ENCODE measurements at regions not wholly inside any gene's neighbourhood (a gene's known extent, or its start where the extent isn't known, plus 50 kb on each side); places are given as distances from the start of the nearest gene placed in this dataset.

DNA sequence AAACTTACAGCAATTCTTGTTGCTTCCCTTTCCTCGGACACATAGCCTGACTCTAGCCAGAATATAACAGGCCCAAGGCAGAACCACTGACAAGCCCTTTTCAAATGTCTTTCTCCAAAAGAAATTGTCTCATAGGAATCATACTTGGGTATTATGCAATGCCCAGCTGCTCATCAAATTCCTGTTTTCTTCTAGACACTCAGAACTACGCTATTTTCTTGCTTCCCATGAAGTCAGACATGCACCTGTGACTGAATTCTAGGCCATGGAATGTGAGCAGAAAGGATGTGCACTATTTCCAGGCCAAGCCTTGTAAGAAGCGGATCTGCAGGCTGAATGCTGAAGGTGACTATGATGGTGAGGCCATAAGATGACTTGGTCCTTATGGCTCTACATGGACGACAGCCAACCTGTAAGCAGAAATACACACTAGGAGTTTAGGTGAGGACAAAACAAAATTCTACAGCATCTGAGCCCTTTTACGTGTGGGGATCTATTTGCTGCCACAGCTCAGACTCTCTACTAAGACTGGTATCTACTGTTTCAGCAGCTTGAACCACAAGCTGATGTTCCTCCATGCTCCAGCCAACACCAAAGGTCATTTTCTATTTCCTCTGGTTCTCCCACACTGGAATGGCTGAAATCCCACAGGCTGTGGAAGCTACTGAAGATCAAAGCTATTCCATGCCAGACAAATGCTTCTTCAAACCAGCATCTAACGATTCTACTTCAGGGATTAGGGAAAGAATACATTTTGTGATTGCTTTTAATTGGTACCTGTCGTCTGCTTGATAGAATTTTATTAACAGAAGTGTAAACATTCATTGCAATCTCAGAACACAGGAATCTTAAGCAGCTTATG, 378.7 kb downstream of the RBM43 start:
- Histone ChIP-seq H3K9ac (ENCODE audit: low read depth, low read length) (no peak overlapping the region), H3K4me1 (ENCODE audit: control insufficient read depth, insufficient read depth, low read length) (no peaks in the 10 kb centered on the region), H3K36me3 (ENCODE audit: control insufficient read depth, insufficient read depth, low read length) (no peaks in the 10 kb centered on the region), H3K27me3 (ENCODE audit: control insufficient read depth, insufficient read depth, low read length) (no peaks in the 10 kb centered on the region), H3K9me3 (ENCODE audit: control insufficient read depth, insufficient read depth, low read length) (no peaks in the 10 kb centered on the region), H3K4me3 (ENCODE audit: low read depth, low read length) (no peak overlapping the region)

DNA sequence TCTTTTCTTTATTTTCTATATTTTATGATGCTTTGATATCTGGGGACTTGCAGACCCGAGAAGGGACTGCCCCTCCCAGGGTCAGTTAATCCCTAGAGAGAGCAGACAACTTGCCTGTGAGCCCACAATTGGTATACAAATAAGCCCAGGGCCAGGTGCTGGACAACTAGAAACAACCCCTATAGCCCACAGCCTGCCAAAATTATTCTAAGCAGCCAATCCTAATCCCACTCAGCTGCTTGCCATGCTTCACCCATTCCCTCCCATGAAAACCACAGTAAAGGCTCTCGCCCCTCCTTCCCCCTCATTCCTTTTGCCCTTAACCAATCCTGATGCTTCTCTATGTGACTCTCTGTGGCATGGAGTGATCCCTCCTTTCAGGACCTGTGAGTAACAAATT, 380.7 kb downstream of the RBM43 start:
- Histone ChIP-seq H3K27me3 (ENCODE audit: control insufficient read depth, insufficient read depth, low read length) (no peaks in the 10 kb centered on the region), H3K4me3 (ENCODE audit: low read depth, low read length) (no peak overlapping the region), H3K9me3 (ENCODE audit: control insufficient read depth, insufficient read depth, low read length) (no peaks in the 10 kb centered on the region), H3K4me1 (ENCODE audit: control insufficient read depth, insufficient read depth, low read length) (peaks cover 8% of the 10 kb centered on the region), H3K36me3 (ENCODE audit: control insufficient read depth, insufficient read depth, low read length) (no peaks in the 10 kb centered on the region), H3K9ac (ENCODE audit: low read depth, low read length) (no peak overlapping the region)

DNA sequence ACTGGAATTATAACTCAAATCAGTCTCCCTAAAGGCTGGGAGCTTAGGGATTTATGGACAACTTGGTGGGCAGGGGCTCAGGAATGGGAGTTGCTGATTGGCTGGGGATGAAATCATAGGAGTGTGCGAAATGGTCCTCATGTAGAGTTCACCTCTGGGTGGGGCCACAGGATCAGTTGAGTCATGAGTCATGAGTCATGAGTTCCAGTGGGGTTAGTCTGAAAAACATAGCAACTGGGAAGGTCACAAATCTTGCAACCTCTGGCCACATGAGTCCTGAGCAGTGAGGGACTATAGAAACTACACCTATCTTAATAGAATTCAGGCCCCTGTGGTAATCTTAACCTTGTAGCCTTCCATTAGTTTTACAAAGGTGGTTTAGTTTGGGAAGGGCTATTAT, 383.3 kb downstream of the RBM43 start:
- Histone ChIP-seq H3K9ac (ENCODE audit: low read depth, low read length) (no peak overlapping the region), H3K4me1 (ENCODE audit: control insufficient read depth, insufficient read depth, low read length) (peaks cover 32% of the 10 kb centered on the region), H3K27me3 (ENCODE audit: control insufficient read depth, insufficient read depth, low read length) (no peaks in the 10 kb centered on the region), H3K4me3 (ENCODE audit: low read depth, low read length) (no peak overlapping the region), H3K9me3 (ENCODE audit: control insufficient read depth, insufficient read depth, low read length) (no peaks in the 10 kb centered on the region), H3K36me3 (ENCODE audit: control insufficient read depth, insufficient read depth, low read length) (no peaks in the 10 kb centered on the region)

DNA sequence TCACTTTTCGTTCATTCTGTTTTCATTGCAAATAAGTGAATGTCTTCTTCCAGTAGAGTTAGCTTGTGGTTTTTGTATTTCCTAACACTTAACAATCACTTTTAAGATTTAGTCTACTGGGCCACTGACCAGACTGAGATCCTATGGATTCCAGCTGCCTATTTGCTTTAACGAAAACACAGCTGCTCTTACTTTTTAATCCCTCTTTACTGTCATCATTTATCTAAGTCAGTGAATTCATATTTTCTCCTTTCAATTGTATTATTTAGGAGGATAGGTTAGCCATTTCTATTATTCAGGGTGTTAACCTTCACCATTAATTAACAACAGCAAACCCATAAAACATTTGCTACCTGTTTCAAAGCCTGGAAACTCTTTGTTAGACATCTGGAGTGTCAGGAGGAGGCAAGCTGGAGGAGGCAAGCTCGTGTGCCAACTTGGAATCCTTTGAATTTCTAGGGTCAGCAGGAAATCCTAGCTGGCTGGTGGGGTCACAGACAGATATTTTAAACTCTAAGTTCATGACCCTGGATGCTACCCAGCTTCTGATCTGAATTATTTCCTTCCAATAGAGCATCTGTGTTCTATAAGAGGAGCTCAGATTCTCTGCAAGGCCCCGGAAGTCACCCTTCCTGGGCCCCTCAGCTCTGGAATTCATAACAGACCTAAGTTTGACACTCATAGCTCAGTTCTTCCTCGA, 385.3 kb downstream of the RBM43 start:
- Histone ChIP-seq H3K9ac (ENCODE audit: low read depth, low read length) (no peak overlapping the region), H3K4me3 (ENCODE audit: low read depth, low read length) (no peak overlapping the region), H3K36me3 (ENCODE audit: control insufficient read depth, insufficient read depth, low read length) (no peaks in the 10 kb centered on the region), H3K9me3 (ENCODE audit: control insufficient read depth, insufficient read depth, low read length) (no peaks in the 10 kb centered on the region), H3K4me1 (ENCODE audit: control insufficient read depth, insufficient read depth, low read length) (peaks cover 49% of the 10 kb centered on the region), H3K27me3 (ENCODE audit: control insufficient read depth, insufficient read depth, low read length) (no peaks in the 10 kb centered on the region)

DNA sequence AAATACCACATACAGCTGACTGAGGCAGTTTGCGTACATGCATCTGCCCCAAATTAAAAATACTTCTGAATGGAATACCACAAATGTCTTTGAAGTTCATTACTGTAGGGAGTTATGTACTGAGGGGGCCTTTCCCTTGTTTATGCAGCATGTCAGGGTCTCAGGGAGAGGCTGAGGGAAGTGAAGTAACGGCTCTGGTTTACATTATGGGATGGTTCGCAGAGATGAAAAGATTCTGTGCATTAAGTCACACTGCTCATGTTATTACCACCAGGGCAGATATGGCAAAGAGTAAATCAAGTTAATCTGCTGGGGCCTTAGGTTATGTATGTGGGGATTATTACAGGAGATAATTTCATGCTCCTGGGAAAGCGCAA, 385.9 kb upstream of the RND3 start:
- H3K9me3 ChIP-seq (ENCODE audit: control insufficient read depth, insufficient read depth, low read length) = no peaks in the 10 kb centered on the region
- H3K4me3 ChIP-seq (ENCODE audit: low read depth, low read length) = no peak overlapping the region
- no peaks in the 10 kb centered on the region for H3K27me3 ChIP-seq (ENCODE audit: control insufficient read depth, insufficient read depth, low read length)
- no peak overlapping the region for H3K9ac ChIP-seq (ENCODE audit: low read depth, low read length)
- H3K36me3 ChIP-seq (ENCODE audit: control insufficient read depth, insufficient read depth, low read length) = no peaks in the 10 kb centered on the region
- peaks cover 55% of the 10 kb centered on the region for H3K4me1 ChIP-seq (ENCODE audit: control insufficient read depth, insufficient read depth, low read length)

DNA sequence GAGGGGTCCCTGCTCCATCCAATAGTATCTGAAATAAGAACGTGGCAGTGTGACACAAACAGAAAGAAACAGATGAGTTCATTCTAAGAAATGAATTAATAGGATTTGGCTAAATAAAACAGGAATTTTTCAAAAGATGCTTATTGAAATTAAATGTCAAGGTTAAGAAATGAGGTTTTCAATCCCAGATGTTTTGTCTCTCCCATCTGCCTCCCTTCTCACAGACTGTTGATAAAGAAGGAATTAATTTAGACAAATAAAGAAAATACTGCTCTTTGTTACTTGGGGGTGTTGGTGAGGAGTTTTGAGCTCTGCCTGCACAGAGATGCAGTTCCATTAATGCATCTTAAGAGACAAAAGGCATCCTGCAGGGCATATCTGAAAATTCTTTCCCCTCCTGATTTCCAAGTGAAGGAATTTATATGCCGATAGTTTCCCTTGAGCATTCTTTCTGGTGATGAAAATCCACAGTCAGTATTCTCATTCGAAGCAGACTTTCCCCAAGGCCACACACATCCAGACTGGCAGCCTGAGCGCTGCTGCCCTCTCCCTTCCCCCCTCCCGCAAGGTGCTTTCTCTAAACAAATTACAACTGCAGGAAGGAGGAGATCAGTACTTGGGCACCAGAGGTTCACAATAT, 385.4 kb upstream of the RND3 start:
- no peak overlapping the region for H3K9ac ChIP-seq (ENCODE audit: low read depth, low read length)

DNA sequence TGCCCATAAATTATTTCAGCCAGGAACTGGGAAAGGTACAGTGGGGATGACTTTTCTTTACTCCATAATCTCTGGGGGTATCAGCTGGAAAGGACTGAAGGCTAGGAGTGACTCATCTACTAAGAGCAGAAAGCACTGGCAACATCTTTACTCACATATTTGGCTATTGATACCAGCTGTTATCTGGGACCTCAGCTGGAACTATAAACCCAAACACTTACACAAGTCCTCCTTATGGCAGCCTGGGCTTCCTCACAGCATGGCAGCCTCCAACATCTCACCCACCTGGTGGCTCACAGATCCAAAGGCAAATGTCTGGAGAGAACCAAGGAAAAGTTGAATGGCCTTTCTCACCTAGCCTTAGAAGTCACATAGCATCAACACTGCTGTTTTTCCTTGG, 379.0 kb upstream of the RND3 start:
- Histone ChIP-seq H3K9ac (ENCODE audit: low read depth, low read length) (no peak overlapping the region), H3K36me3 (ENCODE audit: control insufficient read depth, insufficient read depth, low read length) (no peaks in the 10 kb centered on the region), H3K9me3 (ENCODE audit: control insufficient read depth, insufficient read depth, low read length) (peaks cover 4% of the 10 kb centered on the region), H3K4me1 (ENCODE audit: control insufficient read depth, insufficient read depth, low read length) (peaks cover 6% of the 10 kb centered on the region), H3K27me3 (ENCODE audit: control insufficient read depth, insufficient read depth, low read length) (no peaks in the 10 kb centered on the region), H3K4me3 (ENCODE audit: low read depth, low read length) (no peak overlapping the region)

More for the DNA sequence above, 385.4 kb upstream of the RND3 start:
- Histone ChIP-seq H3K9me3 (ENCODE audit: control insufficient read depth, insufficient read depth, low read length) (peaks cover 1% of the 10 kb centered on the region), H3K36me3 (ENCODE audit: control insufficient read depth, insufficient read depth, low read length) (no peaks in the 10 kb centered on the region), H3K4me3 (ENCODE audit: low read depth, low read length) (no peak overlapping the region), H3K27me3 (ENCODE audit: control insufficient read depth, insufficient read depth, low read length) (no peaks in the 10 kb centered on the region), H3K4me1 (ENCODE audit: control insufficient read depth, insufficient read depth, low read length) (peaks cover 55% of the 10 kb centered on the region)

DNA sequence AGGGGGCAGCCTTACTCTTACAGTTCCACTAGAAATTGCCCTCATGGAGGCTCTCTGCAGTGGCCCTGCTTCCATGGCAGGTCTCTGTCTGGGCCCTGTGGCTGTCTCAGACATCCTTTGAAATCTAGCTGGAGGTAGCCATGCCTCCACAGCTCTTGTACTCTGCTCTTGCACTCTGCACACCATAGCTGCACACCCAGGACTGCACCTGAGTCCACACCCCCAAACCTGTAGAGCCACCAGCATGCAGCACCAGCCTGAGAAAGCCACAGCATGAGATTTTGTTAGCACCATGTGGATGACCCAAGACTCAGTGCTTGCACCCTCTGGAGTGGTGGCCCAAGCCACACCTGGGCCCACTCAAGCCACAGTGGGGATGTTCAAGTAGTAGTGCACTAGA, 376.2 kb upstream of the RND3 start:
- Histone ChIP-seq H3K4me1 (ENCODE audit: control insufficient read depth, insufficient read depth, low read length) (peaks cover 9% of the 10 kb centered on the region), H3K9me3 (ENCODE audit: control insufficient read depth, insufficient read depth, low read length) (peaks cover 4% of the 10 kb centered on the region), H3K27me3 (ENCODE audit: control insufficient read depth, insufficient read depth, low read length) (no peaks in the 10 kb centered on the region), H3K36me3 (ENCODE audit: control insufficient read depth, insufficient read depth, low read length) (no peaks in the 10 kb centered on the region), H3K9ac (ENCODE audit: low read depth, low read length) (no peak overlapping the region), H3K4me3 (ENCODE audit: low read depth, low read length) (no peak overlapping the region)

DNA sequence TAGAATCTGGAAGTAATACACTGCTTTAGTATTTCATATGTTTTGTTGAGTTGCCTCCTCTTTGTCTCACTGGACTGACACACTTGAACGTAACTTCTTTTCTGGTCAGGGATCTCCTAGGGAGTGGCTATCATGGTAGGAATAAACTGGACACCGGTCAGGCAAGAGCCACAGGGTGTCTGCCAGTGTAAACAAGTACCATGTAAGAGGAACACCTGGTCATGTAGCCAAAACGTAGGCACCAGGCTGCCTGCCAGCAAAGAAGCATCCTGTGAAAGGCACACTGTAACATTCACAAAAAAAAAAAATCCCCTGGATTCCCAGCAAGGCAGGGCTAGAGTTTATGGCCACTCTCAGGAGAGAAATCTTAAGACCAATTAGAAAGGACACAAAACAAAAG, 372.8 kb upstream of the RND3 start:
- Histone ChIP-seq H3K9ac (ENCODE audit: low read depth, low read length) (no peak overlapping the region), H3K27me3 (ENCODE audit: control insufficient read depth, insufficient read depth, low read length) (no peaks in the 10 kb centered on the region), H3K4me1 (ENCODE audit: control insufficient read depth, insufficient read depth, low read length) (peaks cover 9% of the 10 kb centered on the region), H3K36me3 (ENCODE audit: control insufficient read depth, insufficient read depth, low read length) (no peaks in the 10 kb centered on the region), H3K4me3 (ENCODE audit: low read depth, low read length) (no peak overlapping the region), H3K9me3 (ENCODE audit: control insufficient read depth, insufficient read depth, low read length) (peaks cover 7% of the 10 kb centered on the region)

DNA sequence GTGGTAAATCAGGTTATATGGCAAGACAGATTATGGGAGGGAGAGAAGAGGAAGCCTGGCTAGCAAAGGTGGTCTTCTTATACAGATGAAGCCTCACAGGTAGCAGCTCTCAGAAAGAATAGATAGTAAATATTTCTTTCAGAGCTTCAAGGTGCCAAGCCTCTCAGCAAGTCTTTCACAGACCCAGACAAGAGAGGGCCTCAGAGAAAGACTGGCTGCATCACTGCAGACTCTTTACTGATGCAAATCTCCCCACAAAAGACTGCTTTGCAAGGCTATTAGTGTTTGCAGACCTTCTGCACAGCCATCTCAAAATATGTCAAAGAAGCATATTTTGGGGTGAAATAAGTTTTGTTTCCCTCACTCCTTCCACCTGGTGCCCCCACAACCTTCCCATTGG, 372.4 kb upstream of the RND3 start:
- H3K4me3 ChIP-seq (ENCODE audit: low read depth, low read length) = no peak overlapping the region
- H3K4me1 ChIP-seq (ENCODE audit: control insufficient read depth, insufficient read depth, low read length) = peaks cover 9% of the 10 kb centered on the region
- no peaks in the 10 kb centered on the region for H3K27me3 ChIP-seq (ENCODE audit: control insufficient read depth, insufficient read depth, low read length)
- no peak overlapping the region for H3K9ac ChIP-seq (ENCODE audit: low read depth, low read length)
- peaks cover 7% of the 10 kb centered on the region for H3K9me3 ChIP-seq (ENCODE audit: control insufficient read depth, insufficient read depth, low read length)
- no peaks in the 10 kb centered on the region for H3K36me3 ChIP-seq (ENCODE audit: control insufficient read depth, insufficient read depth, low read length)

DNA sequence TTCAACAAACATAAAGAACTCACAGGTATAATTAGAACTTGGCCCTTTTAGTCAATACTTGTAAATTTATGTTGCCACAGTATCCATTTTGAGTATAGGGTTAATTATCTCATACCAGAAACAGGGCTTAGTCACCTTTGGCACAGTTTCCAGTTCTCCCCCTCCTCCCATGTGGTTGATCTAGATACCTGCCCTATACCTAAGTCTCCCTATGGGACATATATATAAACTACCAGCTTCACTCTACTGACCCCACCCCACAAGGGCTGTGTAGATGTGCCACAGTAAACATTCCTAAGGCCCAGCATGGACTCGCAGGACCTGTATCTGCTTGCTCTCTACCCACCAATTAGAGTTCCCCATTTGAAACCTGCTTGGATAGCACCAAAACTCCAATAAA, 371.7 kb upstream of the RND3 start:
- Histone ChIP-seq H3K4me3 (ENCODE audit: low read depth, low read length) (no peak overlapping the region), H3K9ac (ENCODE audit: low read depth, low read length) (no peak overlapping the region), H3K9me3 (ENCODE audit: control insufficient read depth, insufficient read depth, low read length) (peaks cover 7% of the 10 kb centered on the region)

DNA sequence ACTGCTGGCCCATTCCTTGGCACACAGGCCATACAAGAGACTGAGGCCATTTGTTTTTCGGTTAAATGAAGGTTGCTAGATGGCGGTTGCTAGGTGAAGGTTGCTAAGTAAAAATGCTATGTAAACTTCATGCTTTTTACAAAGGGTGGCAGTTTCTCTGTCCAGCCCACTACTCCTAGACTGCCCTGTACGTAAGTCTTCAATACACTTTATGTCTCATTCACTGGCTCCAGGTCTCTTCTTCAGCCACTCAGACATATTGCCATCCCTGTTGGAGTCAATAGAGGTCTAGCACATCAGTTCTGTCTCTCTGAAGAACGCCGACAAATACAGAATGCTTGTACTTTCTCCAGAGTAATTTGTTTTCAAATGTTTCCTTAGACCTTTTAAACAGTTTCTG, 370.9 kb upstream of the RND3 start:
- H3K36me3 ChIP-seq (ENCODE audit: control insufficient read depth, insufficient read depth, low read length) = no peaks in the 10 kb centered on the region
- no peak overlapping the region for H3K9ac ChIP-seq (ENCODE audit: low read depth, low read length)
- H3K27me3 ChIP-seq (ENCODE audit: control insufficient read depth, insufficient read depth, low read length) = no peaks in the 10 kb centered on the region
- no peak overlapping the region for H3K4me3 ChIP-seq (ENCODE audit: low read depth, low read length)
- H3K4me1 ChIP-seq (ENCODE audit: control insufficient read depth, insufficient read depth, low read length) = peaks cover 9% of the 10 kb centered on the region
- H3K9me3 ChIP-seq (ENCODE audit: control insufficient read depth, insufficient read depth, low read length) = peaks cover 7% of the 10 kb centered on the region

More for the DNA sequence above, 371.7 kb upstream of the RND3 start:
- H3K36me3 ChIP-seq (ENCODE audit: control insufficient read depth, insufficient read depth, low read length) = no peaks in the 10 kb centered on the region
- peaks cover 9% of the 10 kb centered on the region for H3K4me1 ChIP-seq (ENCODE audit: control insufficient read depth, insufficient read depth, low read length)
- no peaks in the 10 kb centered on the region for H3K27me3 ChIP-seq (ENCODE audit: control insufficient read depth, insufficient read depth, low read length)
